NT2/D1 (cell line): ENCODE measurements at regions not wholly inside any gene's neighbourhood (a gene's known extent, or its start where the extent isn't known, plus 50 kb on each side); places are given as distances from the start of the nearest gene placed in this dataset.

Source experiments
- SUZ12 ChIP-seq: IDR thresholded peaks from 2 replicates; pipeline ENCODE4 v1.6.1; 2011; ENCODE audit not compliant: insufficient read length, insufficient read depth; ENCODE audit errors: extremely low read depth
- YY1 ChIP-seq: IDR thresholded peaks from 2 replicates; pipeline ENCODE4 v1.6.1; 2011; ENCODE audit not compliant: insufficient read length, insufficient read depth

DNA sequence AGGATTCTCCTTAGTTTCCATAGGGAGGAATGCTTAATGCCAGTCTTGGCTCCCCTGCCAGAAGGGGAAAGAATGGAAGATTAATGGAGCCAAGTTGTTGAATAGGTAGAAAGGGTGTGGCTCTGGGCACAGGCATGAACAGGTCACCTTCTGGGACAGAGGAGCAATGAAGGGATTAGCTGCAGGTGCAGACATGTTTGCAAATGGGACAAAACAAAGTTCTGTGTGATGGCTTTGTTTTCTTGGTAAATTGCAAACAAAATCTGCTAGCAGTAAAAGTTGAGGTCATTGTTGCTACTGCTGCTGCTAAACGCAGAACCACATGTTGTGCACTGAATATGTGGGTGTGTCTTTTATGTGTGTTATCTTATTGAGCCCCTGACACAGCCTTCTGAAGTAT, 93.3 kb downstream of the PERP start:
- TF ChIP-seq YY1: no peak
- TF ChIP-seq SUZ12: no peak
